ENCODE measurements at regions not wholly inside any gene's neighbourhood (a gene's known extent, or its start where the extent isn't known, plus 50 kb on each side); places are given as distances from the start of the nearest gene placed in this dataset.

DNA sequence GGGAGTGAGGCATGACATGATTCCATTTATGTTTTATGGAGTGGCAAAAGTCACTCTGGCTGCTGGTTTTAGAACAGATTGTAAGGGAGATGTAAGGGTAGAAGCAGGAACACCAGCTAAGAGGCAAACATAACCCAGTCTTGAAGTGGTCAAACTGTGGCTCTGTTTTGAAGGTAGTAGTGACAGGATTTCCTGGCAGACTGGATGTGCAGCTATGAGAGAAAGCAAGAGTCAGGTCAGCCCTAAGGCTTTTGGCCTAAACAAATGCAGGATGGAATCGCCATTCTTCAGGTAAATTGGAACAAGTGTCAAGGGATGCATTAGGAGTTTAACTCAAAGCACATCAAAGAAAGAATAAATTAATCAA lies 175.3 kb upstream of the AGR3 start:
- H3K36me3 ChIP-seq (ENCODE audit: insufficient read depth, low read length), result no peaks in the 10 kb centered on the region
- no peak overlapping the region for H3K4me2 ChIP-seq (ENCODE audit: low read length)
- TF ChIP-seq, protein P1, sequence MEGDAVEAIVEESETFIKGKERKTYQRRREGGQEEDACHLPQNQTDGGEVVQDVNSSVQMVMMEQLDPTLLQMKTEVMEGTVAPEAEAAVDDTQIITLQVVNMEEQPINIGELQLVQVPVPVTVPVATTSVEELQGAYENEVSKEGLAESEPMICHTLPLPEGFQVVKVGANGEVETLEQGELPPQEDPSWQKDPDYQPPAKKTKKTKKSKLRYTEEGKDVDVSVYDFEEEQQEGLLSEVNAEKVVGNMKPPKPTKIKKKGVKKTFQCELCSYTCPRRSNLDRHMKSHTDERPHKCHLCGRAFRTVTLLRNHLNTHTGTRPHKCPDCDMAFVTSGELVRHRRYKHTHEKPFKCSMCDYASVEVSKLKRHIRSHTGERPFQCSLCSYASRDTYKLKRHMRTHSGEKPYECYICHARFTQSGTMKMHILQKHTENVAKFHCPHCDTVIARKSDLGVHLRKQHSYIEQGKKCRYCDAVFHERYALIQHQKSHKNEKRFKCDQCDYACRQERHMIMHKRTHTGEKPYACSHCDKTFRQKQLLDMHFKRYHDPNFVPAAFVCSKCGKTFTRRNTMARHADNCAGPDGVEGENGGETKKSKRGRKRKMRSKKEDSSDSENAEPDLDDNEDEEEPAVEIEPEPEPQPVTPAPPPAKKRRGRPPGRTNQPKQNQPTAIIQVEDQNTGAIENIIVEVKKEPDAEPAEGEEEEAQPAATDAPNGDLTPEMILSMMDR (IDR thresholded peaks at IDR 0.05; ENCODE audit: poor library complexity, severe bottlenecking), result no peak
- TF ChIP-seq TAF1 (IDR thresholded peaks at IDR 0.05; ENCODE audit: low read depth), result no peak
- TF ChIP-seq EZH2 (IDR thresholded peaks at IDR 0.05; ENCODE audit: borderline replicate concordance, insufficient read depth, low read length, poor library complexity, severe bottlenecking), result no peak
- no peak for TF ChIP-seq MXI1 (conservative IDR thresholded peaks at IDR 0.05; ENCODE audit: poor library complexity, severe bottlenecking)
- no peak for TF ChIP-seq RAD21 (conservative IDR thresholded peaks at IDR 0.05)
- TF ChIP-seq SMC3 (conservative IDR thresholded peaks at IDR 0.05; ENCODE audit: poor library complexity), result no peak
- TF ChIP-seq, protein P2, sequence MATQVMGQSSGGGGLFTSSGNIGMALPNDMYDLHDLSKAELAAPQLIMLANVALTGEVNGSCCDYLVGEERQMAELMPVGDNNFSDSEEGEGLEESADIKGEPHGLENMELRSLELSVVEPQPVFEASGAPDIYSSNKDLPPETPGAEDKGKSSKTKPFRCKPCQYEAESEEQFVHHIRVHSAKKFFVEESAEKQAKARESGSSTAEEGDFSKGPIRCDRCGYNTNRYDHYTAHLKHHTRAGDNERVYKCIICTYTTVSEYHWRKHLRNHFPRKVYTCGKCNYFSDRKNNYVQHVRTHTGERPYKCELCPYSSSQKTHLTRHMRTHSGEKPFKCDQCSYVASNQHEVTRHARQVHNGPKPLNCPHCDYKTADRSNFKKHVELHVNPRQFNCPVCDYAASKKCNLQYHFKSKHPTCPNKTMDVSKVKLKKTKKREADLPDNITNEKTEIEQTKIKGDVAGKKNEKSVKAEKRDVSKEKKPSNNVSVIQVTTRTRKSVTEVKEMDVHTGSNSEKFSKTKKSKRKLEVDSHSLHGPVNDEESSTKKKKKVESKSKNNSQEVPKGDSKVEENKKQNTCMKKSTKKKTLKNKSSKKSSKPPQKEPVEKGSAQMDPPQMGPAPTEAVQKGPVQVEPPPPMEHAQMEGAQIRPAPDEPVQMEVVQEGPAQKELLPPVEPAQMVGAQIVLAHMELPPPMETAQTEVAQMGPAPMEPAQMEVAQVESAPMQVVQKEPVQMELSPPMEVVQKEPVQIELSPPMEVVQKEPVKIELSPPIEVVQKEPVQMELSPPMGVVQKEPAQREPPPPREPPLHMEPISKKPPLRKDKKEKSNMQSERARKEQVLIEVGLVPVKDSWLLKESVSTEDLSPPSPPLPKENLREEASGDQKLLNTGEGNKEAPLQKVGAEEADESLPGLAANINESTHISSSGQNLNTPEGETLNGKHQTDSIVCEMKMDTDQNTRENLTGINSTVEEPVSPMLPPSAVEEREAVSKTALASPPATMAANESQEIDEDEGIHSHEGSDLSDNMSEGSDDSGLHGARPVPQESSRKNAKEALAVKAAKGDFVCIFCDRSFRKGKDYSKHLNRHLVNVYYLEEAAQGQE (IDR thresholded peaks at IDR 0.05; ENCODE audit: borderline replicate concordance), result no peak
- no peak for TF ChIP-seq POLR2AphosphoS5 (IDR thresholded peaks at IDR 0.05)
- TF ChIP-seq EP300 (conservative IDR thresholded peaks at IDR 0.05; ENCODE audit: poor library complexity, severe bottlenecking), result no peak
- H3K27me3 ChIP-seq (ENCODE audit: insufficient read depth, low read depth, low read length), result no peaks in the 10 kb centered on the region
- no peaks in the 10 kb centered on the region for H4K20me1 ChIP-seq (ENCODE audit: insufficient read depth)
- no peaks in the 10 kb centered on the region for H3K9me3 ChIP-seq (ENCODE audit: low read length)
- no peaks in the 10 kb centered on the region for H3K79me2 ChIP-seq (replicated peaks; ENCODE audit: insufficient read depth, low read length)
- H3K9ac ChIP-seq (ENCODE audit: low read length), result no peak overlapping the region
- no peak overlapping the region for H3K27ac ChIP-seq (ENCODE audit: low read length)
- H3F3A ChIP-seq (ENCODE audit: insufficient read depth, low read length, poor library complexity, severe bottlenecking), result no peaks in the 10 kb centered on the region
- no peak overlapping the region for H3K4me3 ChIP-seq (ENCODE audit: low read length)
- no peaks in the 10 kb centered on the region for H3K9me2 ChIP-seq (ENCODE audit: insufficient read depth, low read length)
- H2AFZ ChIP-seq (ENCODE audit: low read depth, low read length), result no peak overlapping the region

DNA sequence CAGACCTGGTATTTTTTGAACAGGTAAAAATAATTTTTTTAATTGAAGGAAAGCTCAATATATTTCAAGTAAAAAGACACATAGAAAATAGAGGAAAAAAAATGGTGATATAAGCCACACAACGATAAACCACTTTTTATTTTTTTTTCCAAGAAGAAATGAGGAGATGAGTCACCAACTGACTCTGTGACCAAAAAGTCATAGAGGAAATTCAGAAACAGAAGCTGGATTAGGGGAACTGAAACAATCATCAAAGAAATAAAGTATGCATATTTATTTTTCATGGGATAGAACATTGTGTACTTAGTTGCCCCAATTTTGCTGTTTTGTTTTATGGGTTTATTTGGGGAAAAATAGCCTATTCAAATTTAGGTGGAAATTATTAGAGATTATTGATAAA lies 176.8 kb upstream of the AGR3 start:
- Histone ChIP-seq H3K9me2 (ENCODE audit: insufficient read depth, low read length) (no peaks in the 10 kb centered on the region), H3K79me2 (replicated peaks; ENCODE audit: insufficient read depth, low read length) (no peaks in the 10 kb centered on the region), H2AFZ (ENCODE audit: low read depth, low read length) (no peak overlapping the region), H3K9me3 (ENCODE audit: low read length) (no peaks in the 10 kb centered on the region), H3K4me3 (ENCODE audit: low read length) (no peak overlapping the region), H3F3A (ENCODE audit: insufficient read depth, low read length, poor library complexity, severe bottlenecking) (no peaks in the 10 kb centered on the region), H4K20me1 (ENCODE audit: insufficient read depth) (no peaks in the 10 kb centered on the region), H3K4me2 (ENCODE audit: low read length) (no peak overlapping the region), H3K27ac (ENCODE audit: low read length) (no peak overlapping the region), H3K9ac (ENCODE audit: low read length) (no peak overlapping the region), H3K27me3 (ENCODE audit: insufficient read depth, low read depth, low read length) (no peaks in the 10 kb centered on the region), H3K36me3 (ENCODE audit: insufficient read depth, low read length) (no peaks in the 10 kb centered on the region)
- no peak for TF ChIP-seq TAF1 (IDR thresholded peaks at IDR 0.05; ENCODE audit: low read depth)
- TF ChIP-seq EZH2 (IDR thresholded peaks at IDR 0.05; ENCODE audit: borderline replicate concordance, insufficient read depth, low read length, poor library complexity, severe bottlenecking), result no peak
- no peak for TF ChIP-seq MXI1 (conservative IDR thresholded peaks at IDR 0.05; ENCODE audit: poor library complexity, severe bottlenecking)
- no peak for TF ChIP-seq POLR2AphosphoS5 (IDR thresholded peaks at IDR 0.05)
- TF ChIP-seq, protein P1 (IDR thresholded peaks at IDR 0.05; ENCODE audit: poor library complexity, severe bottlenecking), result no peak
- no peak for TF ChIP-seq EP300 (conservative IDR thresholded peaks at IDR 0.05; ENCODE audit: poor library complexity, severe bottlenecking)
- no peak for TF ChIP-seq SMC3 (conservative IDR thresholded peaks at IDR 0.05; ENCODE audit: poor library complexity)
- TF ChIP-seq, protein P2 (IDR thresholded peaks at IDR 0.05; ENCODE audit: borderline replicate concordance), result no peak
- TF ChIP-seq RAD21 (conservative IDR thresholded peaks at IDR 0.05), result no peak

All from neural cell (in vitro differentiated cells).